ENCODE measurements at regions not wholly inside any gene's neighbourhood (a gene's known extent, or its start where the extent isn't known, plus 50 kb on each side); places are given as distances from the start of the nearest gene placed in this dataset.
"Not testable (repeated sequence)": the region's sequence is repeated elsewhere in the genome, so short reads cannot be mapped to it uniquely, and the experiment has no call there.

- in situ Hi-C loops (cut with MboI; ENCODE audit: low pct_unique_long_range_greater_than_20kb, low sequenced_read_pairs, unreplicated experiment), result no loop called here
- DNase-seq (ENCODE audit: low spot score), result no peak
- no peak for TF ChIP-seq CTCF (IDR thresholded peaks at IDR 0.05; ENCODE audit: extremely low read depth, insufficient read depth, missing control alignments)
Observed at GRCh38 chr1:148362216-148362611, 120.9 kb downstream of the PPIAL4G start.

GRCh38 chr1:148361427-148362215 is 121.5 kb downstream of the PPIAL4G start:
- in situ Hi-C loops (cut with MboI; ENCODE audit: low pct_unique_long_range_greater_than_20kb, low sequenced_read_pairs, unreplicated experiment); DNase-seq (ENCODE audit: low spot score): not testable (repeated sequence)
- peak; percentile 6 for TF ChIP-seq CTCF (IDR thresholded peaks at IDR 0.05; ENCODE audit: extremely low read depth, insufficient read depth, missing control alignments)

- DNase-seq (ENCODE audit: low spot score), result no peak
- TF ChIP-seq CTCF (IDR thresholded peaks at IDR 0.05; ENCODE audit: extremely low read depth, insufficient read depth, missing control alignments), result no peak
- in situ Hi-C loops (cut with MboI; ENCODE audit: low pct_unique_long_range_greater_than_20kb, low sequenced_read_pairs, unreplicated experiment), result no loop called here
Observed at GRCh38 chr1:148357037-148357436, 126.1 kb downstream of the PPIAL4G start.

DNA sequence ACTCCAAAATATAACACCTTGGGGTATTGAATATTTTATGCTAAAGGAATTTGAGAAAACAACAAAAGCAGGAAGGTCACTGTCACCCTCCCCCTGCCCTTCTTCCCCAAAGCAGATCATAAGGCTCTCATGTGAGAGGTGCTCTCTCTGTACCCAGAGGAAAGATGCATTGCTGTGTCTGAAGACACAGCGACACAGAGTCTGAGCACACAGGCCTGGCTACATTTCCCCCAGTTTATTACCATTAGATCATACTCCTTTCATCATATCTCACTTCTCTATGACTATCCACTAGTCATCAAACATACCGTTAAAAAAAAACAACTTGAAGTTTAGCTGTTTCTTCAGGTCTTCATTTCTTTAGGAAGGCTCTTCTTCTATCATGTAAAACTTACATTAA is 127.1 kb downstream of the PPIAL4G start:
- in situ Hi-C loops (cut with MboI; ENCODE audit: low pct_unique_long_range_greater_than_20kb, low sequenced_read_pairs, unreplicated experiment), result no loop called here

GRCh38 chr1:148354913-148355308 is 128.2 kb downstream of the PPIAL4G start:
- TF ChIP-seq CTCF (IDR thresholded peaks at IDR 0.05; ENCODE audit: extremely low read depth, insufficient read depth, missing control alignments), result no peak
- no peak for DNase-seq (ENCODE audit: low spot score)
- in situ Hi-C loops (cut with MboI; ENCODE audit: low pct_unique_long_range_greater_than_20kb, low sequenced_read_pairs, unreplicated experiment), result no loop called here

More for the DNA sequence above, 127.1 kb downstream of the PPIAL4G start:
- no peak for DNase-seq (ENCODE audit: low spot score)
- no peak for TF ChIP-seq CTCF (IDR thresholded peaks at IDR 0.05; ENCODE audit: extremely low read depth, insufficient read depth, missing control alignments)

- DNase-seq (ENCODE audit: low spot score), result no peak
- in situ Hi-C loops (cut with MboI; ENCODE audit: low pct_unique_long_range_greater_than_20kb, low sequenced_read_pairs, unreplicated experiment), result no loop called here
- no peak for TF ChIP-seq CTCF (IDR thresholded peaks at IDR 0.05; ENCODE audit: extremely low read depth, insufficient read depth, missing control alignments)
Observed at GRCh38 chr1:148354284-148354912, 128.7 kb downstream of the PPIAL4G start.

All from GM13977 (cell line).